SHP77 (cell line): ENCODE measurements at regions not wholly inside any gene's neighbourhood (a gene's known extent, or its start where the extent isn't known, plus 50 kb on each side); places are given as distances from the start of the nearest gene placed in this dataset.

Experiments
- DNase-seq, 2 experiments: peaks; one replicate each; lab custom pipeline; 2025; lab: John Stamatoyannopoulos, UW

DNA sequence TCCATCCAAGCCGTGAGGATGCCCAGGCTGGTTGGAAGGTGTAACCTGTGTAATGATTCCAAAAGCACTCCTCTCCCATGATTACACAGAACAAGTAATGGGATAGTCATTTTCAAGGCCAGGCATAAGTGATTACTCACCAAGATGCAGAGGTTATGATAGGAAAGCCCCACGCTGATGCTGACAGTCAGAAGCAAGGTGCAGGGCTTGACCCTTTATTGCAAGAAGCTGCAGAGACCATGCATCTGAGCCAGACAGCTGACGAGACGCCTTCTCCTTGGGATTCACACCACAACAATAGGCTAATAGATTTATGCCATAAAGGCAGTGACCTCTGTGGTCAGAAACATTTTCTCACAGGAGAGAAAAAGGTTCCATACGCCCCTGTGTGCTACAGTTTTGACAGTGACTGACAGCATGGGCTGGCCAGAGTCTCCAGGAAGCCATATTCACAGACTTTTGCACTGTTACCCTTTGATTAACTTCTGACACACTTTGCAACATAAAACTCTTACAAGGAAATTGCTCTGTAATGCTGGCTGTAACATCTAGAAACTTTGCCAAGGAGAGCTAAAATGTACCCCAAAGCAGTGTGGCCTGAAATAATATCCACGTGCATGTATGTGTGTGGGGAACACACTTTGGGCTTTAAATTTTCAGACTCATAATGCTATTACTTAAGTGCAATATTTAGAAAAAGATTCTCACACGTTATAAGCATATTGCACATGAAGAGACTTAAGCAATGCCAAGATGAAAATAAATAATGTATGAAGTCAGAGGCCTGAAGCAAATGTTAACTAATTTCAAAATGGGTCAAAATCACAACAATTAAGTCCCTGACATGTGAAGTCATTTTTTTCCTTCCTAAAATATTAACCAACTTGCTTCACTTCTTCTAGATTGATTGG is 1079.0 kb upstream of the TENM4 start:
- DNase-seq, result no peak

- DNase-seq, result no peak
Observed at GRCh38 chr11:80517701-80518100, 1076.9 kb upstream of the TENM4 start.

GRCh38 chr11:80515097-80515496 is 1074.3 kb upstream of the TENM4 start:
- DNase-seq, result no peak

- DNase-seq, result no peak
Observed at GRCh38 chr11:80512491-80512890, 1071.7 kb upstream of the TENM4 start.

GRCh38 chr11:80505771-80506170 is 1064.9 kb upstream of the TENM4 start:
- no peak for DNase-seq

- DNase-seq, result no peak
Observed at GRCh38 chr11:80503990-80504389, 1063.2 kb upstream of the TENM4 start.

GRCh38 chr11:80502511-80502910 is 1061.7 kb upstream of the TENM4 start:
- DNase-seq, result no peak

DNA sequence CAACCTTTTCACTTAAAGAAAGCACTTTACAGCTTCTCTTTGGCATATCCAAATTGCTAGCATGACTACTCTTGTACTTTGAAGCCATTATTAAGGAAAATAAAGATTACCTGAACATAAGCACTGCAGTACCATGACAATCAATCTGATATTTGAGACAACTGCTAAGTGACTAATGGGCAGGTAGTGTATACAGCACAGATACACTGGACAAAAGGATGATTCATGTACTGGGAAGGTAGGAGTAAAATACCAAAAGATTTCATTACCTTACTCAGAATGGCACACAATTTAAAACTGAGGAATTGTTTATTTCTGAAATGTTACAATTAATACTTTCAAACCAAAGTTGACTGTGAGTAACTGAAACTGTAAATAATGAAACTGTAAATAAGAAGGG is 1054.3 kb upstream of the TENM4 start:
- no peak for DNase-seq

- no peak for DNase-seq
Observed at GRCh38 chr11:80487952-80488351, 1047.1 kb upstream of the TENM4 start.

- DNase-seq, result no peak
Observed at GRCh38 chr11:80486678-80487077, 1045.8 kb upstream of the TENM4 start.

GRCh38 chr11:80477178-80477577 is 1036.3 kb upstream of the TENM4 start:
- no peak for DNase-seq

- no peak for DNase-seq
Observed at GRCh38 chr11:80473562-80473961, 1032.7 kb upstream of the TENM4 start.

GRCh38 chr11:80469871-80470270 is 1029.0 kb upstream of the TENM4 start:
- DNase-seq, result no peak

- no peak for DNase-seq
Observed at GRCh38 chr11:80466570-80466969, 1025.7 kb upstream of the TENM4 start.

- DNase-seq, result no peak
Observed at GRCh38 chr11:80462211-80462610, 1021.4 kb upstream of the TENM4 start.

DNA sequence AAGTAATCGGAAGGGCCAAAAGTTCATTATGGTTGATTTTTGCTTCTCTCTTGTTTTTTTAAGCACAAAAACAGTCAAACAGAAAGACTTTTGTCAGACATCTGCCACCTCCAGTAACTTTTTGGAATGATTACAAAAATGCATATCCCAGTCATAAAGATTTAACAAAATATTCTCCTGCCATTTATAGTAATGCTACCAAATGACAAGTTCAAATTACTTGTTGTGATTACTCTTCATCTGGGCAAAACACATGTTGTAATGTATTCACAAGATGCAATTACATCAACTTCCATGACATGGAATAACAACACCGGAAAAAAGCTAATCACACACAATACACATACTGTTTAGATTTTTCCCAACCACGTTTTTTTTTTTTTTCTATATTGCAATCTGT is 1017.5 kb upstream of the TENM4 start:
- no peak for DNase-seq

DNA sequence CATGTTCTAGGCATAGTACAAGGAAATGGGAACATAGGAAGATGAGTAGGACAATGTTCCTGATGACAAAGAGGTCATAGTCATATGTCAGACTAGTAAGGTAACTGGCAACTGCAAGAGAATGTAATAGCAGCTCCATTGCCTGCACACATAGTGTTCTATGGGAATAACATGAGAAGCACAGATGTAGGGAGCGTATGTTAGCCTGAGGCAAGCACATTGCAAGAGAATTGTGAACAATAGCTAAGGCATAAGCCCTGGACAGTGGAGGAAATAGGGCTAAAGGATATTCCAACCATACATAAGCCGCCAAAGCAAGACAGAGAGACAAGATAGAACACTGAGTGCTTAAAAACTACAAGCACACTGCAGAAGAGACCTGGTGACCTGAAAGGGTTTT is 1017.0 kb upstream of the TENM4 start:
- DNase-seq, result no peak

DNA sequence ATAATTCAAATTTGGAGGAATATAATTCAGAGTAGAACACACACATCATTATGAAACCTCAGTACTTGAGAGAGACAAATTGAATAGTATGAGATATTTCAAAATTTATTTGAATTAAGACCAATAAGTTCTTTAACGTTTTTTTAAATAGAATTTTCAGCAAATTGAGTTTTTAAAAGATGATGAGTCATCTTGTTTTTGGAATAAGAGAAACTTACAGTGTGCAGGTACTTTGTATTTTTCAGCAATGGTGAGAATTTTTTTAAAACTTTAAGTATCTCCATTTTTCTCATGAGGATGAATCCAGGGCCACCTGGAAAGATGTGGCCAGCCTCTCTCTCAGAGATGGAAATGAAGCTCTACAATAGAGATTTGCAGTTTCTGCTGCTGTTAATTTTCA is 1015.0 kb upstream of the TENM4 start:
- DNase-seq, result no peak

- no peak for DNase-seq
Observed at GRCh38 chr11:80451105-80451504, 1010.3 kb upstream of the TENM4 start.

GRCh38 chr11:80448709-80449108 is 1007.9 kb upstream of the TENM4 start:
- DNase-seq, result no peak

DNA sequence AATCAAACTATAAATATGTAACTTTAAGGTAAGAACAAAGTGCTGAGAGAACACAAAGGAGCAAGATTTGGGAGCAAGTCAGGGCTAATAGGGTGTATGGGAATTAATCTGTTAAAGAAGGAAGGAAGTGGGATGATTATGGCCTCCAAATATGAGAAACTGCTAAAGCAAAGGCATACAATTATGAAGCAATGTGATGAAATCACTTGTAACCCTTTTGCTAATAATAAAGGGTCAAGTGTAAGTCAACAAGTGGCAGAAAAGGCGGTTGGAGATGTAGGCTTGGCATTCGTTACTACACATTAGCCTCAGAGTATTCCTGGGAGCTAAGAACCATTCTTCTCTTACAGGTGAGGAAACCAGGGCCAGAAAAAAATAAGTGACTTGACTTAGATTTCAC is 1002.3 kb upstream of the TENM4 start:
- no peak for DNase-seq

DNA sequence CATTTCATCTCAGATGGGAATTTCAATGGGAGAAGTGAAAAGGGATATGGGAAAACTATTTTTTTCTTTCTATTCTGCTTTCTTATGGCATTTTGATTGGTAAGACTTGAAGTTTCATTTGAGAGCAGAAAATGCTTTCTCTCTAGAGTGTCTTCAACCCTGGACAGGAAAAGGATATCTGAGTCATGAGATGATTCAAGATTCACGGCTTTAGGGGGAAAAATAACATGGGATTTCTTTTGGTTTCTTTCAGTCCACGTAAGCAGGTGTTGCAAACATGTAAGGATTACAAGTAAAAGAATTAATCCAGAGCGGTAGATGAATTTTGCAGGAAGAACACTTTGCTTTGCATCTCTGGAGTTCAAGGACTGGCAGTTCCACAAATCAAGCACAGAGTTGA is 1001.0 kb upstream of the TENM4 start:
- no peak for DNase-seq

GRCh38 chr11:80440835-80441234 is 1000.0 kb upstream of the TENM4 start:
- DNase-seq, result no peak

GRCh38 chr11:80436547-80436946 is 995.7 kb upstream of the TENM4 start:
- DNase-seq, result no peak
